Tibial nerve (tissue), 4 donors: ENCODE measurements at regions not wholly inside any gene's neighbourhood (a gene's known extent, or its start where the extent isn't known, plus 50 kb on each side); places are given as distances from the start of the nearest gene placed in this dataset.

ENCODE experiments used
- DNase-seq, 2 donors: peaks; one replicate each; pipeline ENCODE4 v3.0.0-alpha.2; 2019; ENCODE audit warnings: low spot score in 2 of 2
- H3K27ac ChIP-seq, 4 donors: fragments of 200-600 bp; sonication (generic) in 3 of 4; one replicate each; pipeline ENCODE4 v1.5.1; 2017 to 2019; ENCODE audit warnings: mild to moderate bottlenecking in 1 of 4
- H3K27me3 ChIP-seq, 2 donors: fragments of 200-600 bp; sonication (generic) in 1 of 2; one replicate each; pipeline versions ENCODE4 v1.5.1 to v1.6.0; 2017 to 2019
- H3K36me3 ChIP-seq, 3 donors: fragments of 200-600 bp; sonication (generic); one replicate each; pipeline ENCODE4 v1.5.1; 2018 to 2019
- H3K4me1 ChIP-seq, 4 donors: fragments of 200-600 bp; sonication (generic) in 3 of 4; one replicate each; pipeline ENCODE4 v1.5.1; 2017 to 2019
- H3K4me3 ChIP-seq, 4 donors: fragments of 200-600 bp; sonication (generic) in 3 of 4; one replicate each; pipeline ENCODE4 v1.5.1; 2017 to 2019; ENCODE audit warnings: mild to moderate bottlenecking in 1 of 4, moderate library complexity in 1 of 4
- H3K9me3 ChIP-seq, 4 donors: fragments of 200-600 bp; sonication (generic) in 3 of 4; one replicate each; pipeline ENCODE4 v1.5.1; 2017 to 2019
- CTCF ChIP-seq, 5 experiments: fragments of 200-600 bp in 3 of 5; fragments of 450-650 bp in 2 of 5; sonication (generic) in 3 of 5; IDR thresholded peaks; one replicate each; pipeline ENCODE4 v1.5.1; 2016 to 2019; ENCODE audit warnings: antibody characterized with exemption in 5 of 5, mild to moderate bottlenecking in 3 of 5, moderate library complexity in 2 of 5
- EP300 ChIP-seq, 2 donors: sonication (generic); formaldehyde crosslinking; IDR thresholded peaks; one replicate each; pipeline ENCODE4 v1.6.1; 2017; ENCODE audit warnings: antibody characterized with exemption in 2 of 2, mild to moderate bottlenecking in 1 of 2
- POLR2A ChIP-seq, 2 donors: fragments of 450-650 bp; IDR thresholded peaks; one replicate each; pipeline ENCODE4 v1.6.1; 2017; ENCODE audit warnings: antibody characterized with exemption in 2 of 2, mild to moderate bottlenecking in 2 of 2, moderate library complexity in 2 of 2
- WGBS, 2 donors: methylation state at CpG; one replicate each; pipeline ENCODE4 v1.1.5; 2018; 5-methylcytosine and 5-hydroxymethylcytosine counted together

DNA sequence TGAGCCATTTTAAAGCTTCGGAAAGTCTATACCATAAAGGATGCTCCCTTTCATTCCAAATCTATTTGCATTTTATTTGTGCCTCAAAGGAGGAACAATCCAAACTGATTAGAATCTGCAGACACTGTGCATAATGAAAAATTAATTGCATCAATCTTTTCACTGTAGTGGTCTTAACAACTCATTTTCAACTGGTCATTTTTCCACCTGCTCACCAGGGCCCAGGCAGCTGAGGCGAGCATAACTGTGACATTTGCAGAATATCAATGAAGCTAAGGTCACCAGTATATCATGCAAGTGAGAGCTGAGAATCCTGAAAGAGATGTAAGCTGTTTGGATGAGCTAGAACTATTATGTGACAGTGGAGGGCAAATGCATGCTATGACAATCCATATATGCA lies 387.3 kb upstream of the TECRL start:
- H3K27me3 ChIP-seq: no peaks in the 10 kb centered on the region
- TF ChIP-seq POLR2A (IDR thresholded peaks at IDR 0.05) (no peak), EP300 (IDR thresholded peaks at IDR 0.05) (no peak), CTCF (IDR thresholded peaks at IDR 0.05) (no peak)
- no peaks in the 10 kb centered on the region for H3K36me3 ChIP-seq
- no peak overlapping the region for H3K27ac ChIP-seq
- H3K4me3 ChIP-seq: no peak overlapping the region
- no peaks in the 10 kb centered on the region for H3K9me3 ChIP-seq
- WGBS, 2 donors: 85 to 93% methylated on average over 2 of the region's 2 CpGs
- H3K4me1 ChIP-seq: no peaks in the 10 kb centered on the region
- DNase-seq: no peak

GRCh38 chr4:64784125-64784524 lies 374.9 kb upstream of the TECRL start:
- no peak overlapping the region for H3K4me3 ChIP-seq
- DNase-seq: no peak
- H3K4me1 ChIP-seq: peaks cover 0 to 7% (median 0%) of the 10 kb centered on the region in 4 donors
- H3K36me3 ChIP-seq: no peaks in the 10 kb centered on the region
- TF ChIP-seq EP300 (IDR thresholded peaks at IDR 0.05) (no peak), CTCF (IDR thresholded peaks at IDR 0.05) (no peak), POLR2A (IDR thresholded peaks at IDR 0.05) (no peak)
- no peaks in the 10 kb centered on the region for H3K27me3 ChIP-seq
- WGBS, 2 donors: 3 to 8% methylated on average over 1 of the region's 1 CpG
- no peak overlapping the region for H3K27ac ChIP-seq
- no peaks in the 10 kb centered on the region for H3K9me3 ChIP-seq

GRCh38 chr4:64781737-64782326 lies 372.6 kb upstream of the TECRL start:
- Histone ChIP-seq H3K9me3 (no peaks in the 10 kb centered on the region), H3K27ac (no peak overlapping the region), H3K4me3 (no peak overlapping the region), H3K27me3 (no peaks in the 10 kb centered on the region), H3K36me3 (no peaks in the 10 kb centered on the region), H3K4me1 (peaks cover 0 to 7% (median 0%) of the 10 kb centered on the region in 4 donors)
- TF ChIP-seq POLR2A (IDR thresholded peaks at IDR 0.05): no peak
- TF ChIP-seq EP300 (IDR thresholded peaks at IDR 0.05): no peak
- TF ChIP-seq CTCF (IDR thresholded peaks at IDR 0.05): peak; percentile 38 to 73 (median 56)
- no peak for DNase-seq
- 17 to 19% methylated on average over 3 of the region's 3 CpGs for WGBS, 2 donors

DNA sequence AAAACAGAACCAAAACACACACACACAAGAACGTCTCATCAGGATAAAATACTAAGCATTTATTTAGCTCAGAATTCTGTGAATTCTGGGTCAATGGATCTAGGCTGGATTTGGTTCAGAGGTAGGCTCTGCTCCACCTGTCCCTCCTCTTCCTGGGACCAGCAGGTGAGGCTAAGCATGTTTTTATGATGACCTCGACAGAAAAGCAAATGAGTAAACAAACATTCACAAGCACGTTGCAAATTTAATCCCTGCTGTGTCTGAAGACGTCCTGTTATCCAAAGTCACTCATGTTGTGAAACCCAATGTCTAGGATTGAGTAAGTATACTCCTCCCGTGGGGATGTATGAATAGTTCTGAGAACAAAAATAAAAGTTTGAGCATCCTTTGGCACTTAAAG lies 371.4 kb upstream of the TECRL start:
- WGBS, 2 donors: 35 to 38% methylated on average over 5 of the region's 5 CpGs
- H3K4me1 ChIP-seq: peaks cover 0 to 7% (median 0%) of the 10 kb centered on the region in 4 donors
- no peaks in the 10 kb centered on the region for H3K9me3 ChIP-seq
- H3K36me3 ChIP-seq: no peaks in the 10 kb centered on the region
- H3K27me3 ChIP-seq: no peaks in the 10 kb centered on the region
- H3K27ac ChIP-seq: no peak overlapping the region
- DNase-seq: no peak
- TF ChIP-seq CTCF (IDR thresholded peaks at IDR 0.05) (no peak), POLR2A (IDR thresholded peaks at IDR 0.05) (no peak), EP300 (IDR thresholded peaks at IDR 0.05) (no peak)
- no peak overlapping the region for H3K4me3 ChIP-seq

DNA sequence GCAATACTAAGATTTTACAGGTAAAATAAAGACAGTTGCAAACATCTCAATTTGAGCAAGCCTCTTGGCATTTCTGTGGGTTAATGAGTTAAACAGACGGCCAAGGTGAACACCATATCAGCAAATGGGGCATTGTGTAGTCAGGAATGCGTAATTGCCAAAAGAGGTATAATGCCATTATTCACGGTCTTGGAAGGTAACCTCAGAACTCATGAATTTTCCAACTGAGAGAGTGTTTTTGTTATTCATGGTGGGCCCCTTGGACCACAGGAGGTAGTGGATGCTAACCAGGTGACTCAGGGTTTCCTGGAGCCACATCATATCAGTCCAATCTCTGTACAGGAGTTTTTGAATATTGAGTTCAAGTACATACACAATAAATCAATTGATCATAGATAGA lies 368.0 kb upstream of the TECRL start:
- Histone ChIP-seq H3K27ac (no peak overlapping the region), H3K9me3 (peaks cover 0 to 2% (median 0%) of the 10 kb centered on the region in 4 donors), H3K36me3 (no peaks in the 10 kb centered on the region), H3K4me3 (no peak overlapping the region), H3K4me1 (no peaks in the 10 kb centered on the region), H3K27me3 (no peaks in the 10 kb centered on the region)
- WGBS, 2 donors: 72 to 80% methylated on average over 3 of the region's 3 CpGs
- no peak for DNase-seq
- TF ChIP-seq CTCF (IDR thresholded peaks at IDR 0.05) (no peak), POLR2A (IDR thresholded peaks at IDR 0.05) (no peak), EP300 (IDR thresholded peaks at IDR 0.05) (no peak)
